ENCODE measurements at regions not wholly inside any gene's neighbourhood (a gene's known extent, or its start where the extent isn't known, plus 50 kb on each side); places are given as distances from the start of the nearest gene placed in this dataset.

- TF ChIP-seq EZH2 (IDR thresholded peaks at IDR 0.05; ENCODE audit: borderline replicate concordance, low read depth, low read length, severe bottlenecking) (no peak), CTCF (IDR thresholded peaks at IDR 0.05; ENCODE audit: extremely low read depth in 1 of 2, insufficient read depth in 1 of 2, low read depth in 1 of 2, low read length in 2 of 2) (no peak), POLR2A (IDR thresholded peaks at IDR 0.05; ENCODE audit: low read depth, low read length) (no peak), MYC (IDR thresholded peaks at IDR 0.05; ENCODE audit: low read depth, low read length) (no peak), GATA2 (IDR thresholded peaks at IDR 0.05; ENCODE audit: insufficient read depth, insufficient read length, low read depth, low read length) (no peak), POLR2AphosphoS5 (IDR thresholded peaks at IDR 0.05; ENCODE audit: insufficient read depth, low read depth, low read length) (no peak), MAX (IDR thresholded peaks at IDR 0.05; ENCODE audit: insufficient read depth, insufficient read length) (no peak), FOS (IDR thresholded peaks at IDR 0.05; ENCODE audit: borderline replicate concordance, insufficient read depth, low read length) (no peak)
These were observed 782.4 kb upstream of the SOX9 start for GRCh38 chr17:71338396-71338795.

Data from endothelial cell of umbilical vein (primary cell).